Ishikawa (cell line): ENCODE measurements at regions not wholly inside any gene's neighbourhood (a gene's known extent, or its start where the extent isn't known, plus 50 kb on each side); places are given as distances from the start of the nearest gene placed in this dataset.

Experiments
- EGR1 ChIP-seq: IDR thresholded peaks from 2 replicates; pipeline ENCODE4 v1.6.1; 2012
- EP300 ChIP-seq: IDR thresholded peaks from 2 replicates; pipeline ENCODE4 v1.6.1; 2012; ENCODE audit warnings: borderline replicate concordance
- FOXM1 ChIP-seq: IDR thresholded peaks from 2 replicates; pipeline ENCODE4 v1.6.1; 2012; ENCODE audit warnings: low read depth, borderline replicate concordance
- TAF1 ChIP-seq: IDR thresholded peaks from 2 replicates; pipeline ENCODE4 v1.6.1; 2012; ENCODE audit warnings: low read depth, mild to moderate bottlenecking
- TCF12 ChIP-seq: IDR thresholded peaks from 2 replicates; pipeline ENCODE4 v1.6.1; 2012; ENCODE audit warnings: low read depth
- TEAD4 ChIP-seq: IDR thresholded peaks from 2 replicates; pipeline ENCODE4 v1.6.1; 2012
- YY1 ChIP-seq: IDR thresholded peaks from 2 replicates; pipeline ENCODE4 v1.6.1; 2012; ENCODE audit warnings: low read depth

DNA sequence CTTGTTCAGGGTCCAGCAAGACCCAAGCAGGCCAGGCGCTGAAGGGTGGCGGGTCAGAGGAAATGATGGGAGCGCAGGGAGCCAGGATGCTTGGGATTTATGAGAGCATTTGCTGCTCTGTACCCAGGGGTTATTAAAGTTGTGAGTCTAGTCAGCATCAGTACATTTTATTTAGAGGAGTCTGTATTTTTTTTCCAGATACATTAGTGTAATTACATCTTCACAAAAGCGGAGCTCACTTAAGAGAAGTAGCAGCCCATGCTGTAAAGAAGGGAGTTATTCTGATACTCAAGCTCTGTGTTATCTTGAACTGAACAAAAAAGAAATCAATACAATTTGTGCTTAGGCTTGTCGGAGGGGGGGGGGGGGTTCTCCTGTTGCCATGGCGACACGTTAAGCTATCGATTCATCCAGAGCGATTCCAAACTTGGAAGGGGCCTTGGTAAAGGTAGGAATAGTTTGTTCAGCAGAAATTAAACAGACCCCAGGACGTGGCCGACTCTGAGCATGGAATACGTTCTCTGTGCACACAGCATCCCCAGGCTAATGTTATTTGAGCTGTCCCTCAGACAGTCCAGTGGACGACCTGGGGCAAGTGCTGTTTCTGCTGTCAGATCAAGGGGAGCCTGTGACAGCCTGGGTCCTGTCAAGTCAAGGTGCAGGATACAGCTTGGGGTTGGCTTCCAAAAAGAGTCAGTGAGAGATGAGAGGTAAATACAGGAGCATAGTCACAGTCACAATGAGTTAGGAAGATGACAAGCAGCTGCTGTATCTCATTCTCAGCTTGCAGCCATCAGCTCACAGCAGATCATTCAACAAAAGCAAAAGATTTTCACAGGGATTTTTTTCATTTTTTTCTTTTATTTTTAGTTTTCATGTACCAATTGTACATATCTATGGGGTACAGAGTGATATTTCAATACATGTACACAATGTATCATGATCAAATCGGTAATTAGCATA is 387.6 kb downstream of the DCDC2C start:
- TF ChIP-seq YY1: no peak
- no peak for TF ChIP-seq EP300
- TF ChIP-seq TCF12: no peak
- TF ChIP-seq FOXM1: no peak
- no peak for TF ChIP-seq TAF1
- no peak for TF ChIP-seq EGR1
- TF ChIP-seq TEAD4: no peak
